Astrocyte (in vitro differentiated cells and primary cell): ENCODE measurements at regions not wholly inside any gene's neighbourhood (a gene's known extent, or its start where the extent isn't known, plus 50 kb on each side); places are given as distances from the start of the nearest gene placed in this dataset.

Experiments used
- DNase-seq: peaks from one replicate; pipeline ENCODE4 v3.0.0-alpha.2; 2010; ENCODE audit warnings: low read depth
- FAIRE-seq: peaks from 2 replicates; lab custom pipeline; 2011; peaks lifted over from hg19 to GRCh38; lab: Jason Lieb, UNC
- H2AFZ ChIP-seq: 2 replicates; pipeline ENCODE4 v1.6.0; 2012; ENCODE audit warnings: low read depth, low read length, inconsistent platforms
- H3K27ac ChIP-seq: 2 replicates; pipeline ENCODE4 v1.5.1; 2011; ENCODE audit warnings: low read depth, low read length, inconsistent platforms
- H3K27me3 ChIP-seq: 2 replicates; pipeline ENCODE4 v1.6.0; 2011; ENCODE audit warnings: low read length, inconsistent platforms; ENCODE audit not compliant: insufficient read depth
- H3K36me3 ChIP-seq: 2 replicates; pipeline ENCODE4 v1.5.1; 2011; ENCODE audit warnings: low read length, inconsistent platforms; ENCODE audit not compliant: insufficient read depth
- H3K4me1 ChIP-seq: 2 replicates; pipeline ENCODE4 v1.5.1; 2011; ENCODE audit warnings: low read length, inconsistent platforms; ENCODE audit not compliant: insufficient read depth
- H3K4me2 ChIP-seq: 2 replicates; pipeline ENCODE4 v1.6.0; 2012; ENCODE audit warnings: low read length, inconsistent platforms
- H3K4me3 ChIP-seq: 2 replicates; pipeline ENCODE4 v1.5.1; 2011; ENCODE audit warnings: low read depth, mild to moderate bottlenecking, low read length, inconsistent platforms; ENCODE audit not compliant: insufficient read depth
- H3K79me2 ChIP-seq: 2 replicates; pipeline ENCODE4 v1.6.0; 2012; ENCODE audit warnings: mild to moderate bottlenecking, low read length, inconsistent platforms; ENCODE audit not compliant: insufficient read depth
- H3K9ac ChIP-seq: 2 replicates; pipeline ENCODE4 v1.6.0; 2012; ENCODE audit warnings: mild to moderate bottlenecking, low read length, inconsistent platforms
- H3K9me3 ChIP-seq: 2 replicates; pipeline ENCODE4 v1.5.1; 2012; ENCODE audit warnings: low read depth, mild to moderate bottlenecking, low read length, inconsistent platforms; ENCODE audit not compliant: insufficient read depth
- H4K20me1 ChIP-seq: 2 replicates; pipeline ENCODE4 v1.6.0; 2012; ENCODE audit warnings: low read length, inconsistent platforms; ENCODE audit not compliant: insufficient read depth
- H3K27ac Mint-ChIP-seq: one replicate; pipeline ENCODE4 v1.8.0; 2021; ENCODE audit warnings: mild to moderate bottlenecking, mixed read lengths; ENCODE audit not compliant: unreplicated experiment
- H3K27me3 Mint-ChIP-seq: one replicate; pipeline ENCODE4 v1.8.0; 2021; ENCODE audit warnings: low read depth, mixed read lengths; ENCODE audit not compliant: unreplicated experiment
- H3K36me3 Mint-ChIP-seq: one replicate; pipeline ENCODE4 v1.8.0; 2021; ENCODE audit warnings: low read depth, mixed read lengths; ENCODE audit not compliant: unreplicated experiment
- H3K4me1 Mint-ChIP-seq: one replicate; pipeline ENCODE4 v1.8.0; 2021; ENCODE audit warnings: low read depth, mixed read lengths; ENCODE audit not compliant: unreplicated experiment
- H3K4me3 Mint-ChIP-seq: one replicate; pipeline ENCODE4 v1.8.0; 2021; ENCODE audit warnings: mild to moderate bottlenecking, moderate library complexity, mixed read lengths; ENCODE audit not compliant: unreplicated experiment
- H3K9me3 Mint-ChIP-seq: one replicate; pipeline ENCODE4 v1.8.0; 2021; ENCODE audit warnings: mild to moderate bottlenecking, mixed read lengths; ENCODE audit not compliant: unreplicated experiment
- EZH2 ChIP-seq: IDR thresholded peaks from 2 replicates; pipeline ENCODE4 v1.6.1; 2012; ENCODE audit warnings: mild to moderate bottlenecking, low read length, inconsistent platforms; ENCODE audit not compliant: insufficient read depth
- TF ChIP-seq, protein P1 (sequence below): IDR thresholded peaks from 2 replicates; pipeline ENCODE4 v1.5.1; 2011; ENCODE audit warnings: low read depth, mild to moderate bottlenecking, inconsistent platforms, low read length, moderate library complexity; ENCODE audit not compliant: insufficient read depth

GRCh38 chr4:137655302-137655701 is 123.0 kb upstream of the PCDH18 start:
- Histone ChIP-seq H3K9me3 (no peaks in the 10 kb centered on the region), H3K4me2 (no peak overlapping the region), H3K27ac (no peak overlapping the region), H3K36me3 (no peaks in the 10 kb centered on the region), H2AFZ (no peak overlapping the region), H3K4me1 (peaks cover 11% of the 10 kb centered on the region), H4K20me1 (no peaks in the 10 kb centered on the region), H3K79me2 (no peaks in the 10 kb centered on the region), H3K9ac (no peak overlapping the region), H3K4me3 (no peak overlapping the region), H3K27me3 (no peaks in the 10 kb centered on the region)
- Mint-ChIP-seq H3K36me3 (no peaks in the 10 kb centered on the region), H3K27me3 (no peaks in the 10 kb centered on the region), H3K27ac (no peak overlapping the region), H3K9me3 (no peaks in the 10 kb centered on the region), H3K4me1 (peaks cover 3% of the 10 kb centered on the region), H3K4me3 (no peak overlapping the region)
- no peak for DNase-seq
- TF ChIP-seq, protein P1, sequence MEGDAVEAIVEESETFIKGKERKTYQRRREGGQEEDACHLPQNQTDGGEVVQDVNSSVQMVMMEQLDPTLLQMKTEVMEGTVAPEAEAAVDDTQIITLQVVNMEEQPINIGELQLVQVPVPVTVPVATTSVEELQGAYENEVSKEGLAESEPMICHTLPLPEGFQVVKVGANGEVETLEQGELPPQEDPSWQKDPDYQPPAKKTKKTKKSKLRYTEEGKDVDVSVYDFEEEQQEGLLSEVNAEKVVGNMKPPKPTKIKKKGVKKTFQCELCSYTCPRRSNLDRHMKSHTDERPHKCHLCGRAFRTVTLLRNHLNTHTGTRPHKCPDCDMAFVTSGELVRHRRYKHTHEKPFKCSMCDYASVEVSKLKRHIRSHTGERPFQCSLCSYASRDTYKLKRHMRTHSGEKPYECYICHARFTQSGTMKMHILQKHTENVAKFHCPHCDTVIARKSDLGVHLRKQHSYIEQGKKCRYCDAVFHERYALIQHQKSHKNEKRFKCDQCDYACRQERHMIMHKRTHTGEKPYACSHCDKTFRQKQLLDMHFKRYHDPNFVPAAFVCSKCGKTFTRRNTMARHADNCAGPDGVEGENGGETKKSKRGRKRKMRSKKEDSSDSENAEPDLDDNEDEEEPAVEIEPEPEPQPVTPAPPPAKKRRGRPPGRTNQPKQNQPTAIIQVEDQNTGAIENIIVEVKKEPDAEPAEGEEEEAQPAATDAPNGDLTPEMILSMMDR: no peak
- no peak for TF ChIP-seq EZH2
- no peak for FAIRE-seq

DNA sequence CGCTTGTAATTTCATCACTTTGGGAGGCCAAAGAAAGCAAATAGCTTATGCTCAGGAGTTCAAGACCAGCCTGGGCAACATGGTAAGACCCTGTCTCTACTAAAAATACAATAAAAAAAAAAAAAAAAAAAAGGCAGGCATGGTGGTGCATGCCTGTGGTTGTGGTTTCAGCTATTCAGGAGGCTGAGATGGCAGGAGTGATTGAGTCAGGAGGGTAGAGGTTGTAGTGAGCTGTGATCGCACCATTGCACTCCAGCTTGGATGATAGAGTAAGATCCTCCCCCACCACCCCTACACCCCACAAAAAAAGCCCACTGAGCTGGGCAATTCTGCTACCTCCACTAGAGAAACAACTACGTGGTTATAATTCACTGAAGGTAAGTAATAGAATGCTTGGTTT is 118.8 kb upstream of the PCDH18 start:
- H3K36me3 ChIP-seq: no peaks in the 10 kb centered on the region
- no peak overlapping the region for H3K9ac ChIP-seq
- no peak overlapping the region for H3K4me3 ChIP-seq
- Mint-ChIP-seq H3K27me3 (no peaks in the 10 kb centered on the region), H3K27ac (no peak overlapping the region), H3K4me1 (peaks cover 3% of the 10 kb centered on the region), H3K9me3 (no peaks in the 10 kb centered on the region), H3K36me3 (no peaks in the 10 kb centered on the region), H3K4me3 (no peak overlapping the region)
- H3K9me3 ChIP-seq: no peaks in the 10 kb centered on the region
- TF ChIP-seq, protein P1: no peak
- no peak for TF ChIP-seq EZH2
- no peaks in the 10 kb centered on the region for H3K27me3 ChIP-seq
- DNase-seq (peak; percentile 76), FAIRE-seq (no peak)
- H3K4me2 ChIP-seq: no peak overlapping the region
- no peak overlapping the region for H2AFZ ChIP-seq
- no peak overlapping the region for H3K27ac ChIP-seq
- peaks cover 5% of the 10 kb centered on the region for H3K4me1 ChIP-seq
- no peaks in the 10 kb centered on the region for H4K20me1 ChIP-seq
- H3K79me2 ChIP-seq: no peaks in the 10 kb centered on the region

- Mint-ChIP-seq H3K9me3 (no peaks in the 10 kb centered on the region), H3K4me1 (peaks cover 3% of the 10 kb centered on the region), H3K27ac (no peak overlapping the region), H3K36me3 (no peaks in the 10 kb centered on the region), H3K4me3 (no peak overlapping the region), H3K27me3 (no peaks in the 10 kb centered on the region)
- peaks cover 5% of the 10 kb centered on the region for H3K4me1 ChIP-seq
- FAIRE-seq: no peak
- TF ChIP-seq, protein P1: no peak
- no peak for TF ChIP-seq EZH2
- H3K27ac ChIP-seq: no peak overlapping the region
- H3K36me3 ChIP-seq: no peaks in the 10 kb centered on the region
- H3K9me3 ChIP-seq: no peaks in the 10 kb centered on the region
- H2AFZ ChIP-seq: no peak overlapping the region
- no peak overlapping the region for H3K4me3 ChIP-seq
- H3K9ac ChIP-seq: no peak overlapping the region
- H4K20me1 ChIP-seq: no peaks in the 10 kb centered on the region
- no peak for DNase-seq
- H3K79me2 ChIP-seq: no peaks in the 10 kb centered on the region
- H3K4me2 ChIP-seq: no peak overlapping the region
- H3K27me3 ChIP-seq: no peaks in the 10 kb centered on the region
These were observed 117.6 kb upstream of the PCDH18 start for GRCh38 chr4:137649711-137650450.
